OCI-LY1 (cell line): ENCODE measurements at regions not wholly inside any gene's neighbourhood (a gene's known extent, or its start where the extent isn't known, plus 50 kb on each side); places are given as distances from the start of the nearest gene placed in this dataset.

Experiments
- H2AFZ ChIP-seq: fragments of 200-600 bp; sonication (generic), shearing (Covaris generic); 2 replicates; pipeline ENCODE4 v1.6.0; 2014; ENCODE audit warnings: antibody characterized with exemption, mild to moderate bottlenecking, low read length
- H3F3A ChIP-seq: fragments of 200-600 bp; sonication (generic), shearing (Covaris generic); 2 replicates; pipeline ENCODE4 v1.6.0; 2014; ENCODE audit warnings: mild to moderate bottlenecking, antibody characterized with exemption, low read length, moderate library complexity; ENCODE audit not compliant: insufficient read depth
- H3K27ac ChIP-seq: fragments of 200-600 bp; sonication (generic); 2 replicates; pipeline ENCODE4 v1.5.1; 2014; ENCODE audit warnings: low read length, mixed run types, mild to moderate bottlenecking, low read depth; ENCODE audit not compliant: poor library complexity, severe bottlenecking
- H3K27me3 ChIP-seq: fragments of 200-600 bp; sonication (generic); 2 replicates; pipeline ENCODE4 v1.6.0; 2014; ENCODE audit warnings: antibody characterized with exemption, mild to moderate bottlenecking, low read length, moderate library complexity; ENCODE audit not compliant: insufficient read depth
- H3K36me3 ChIP-seq: fragments of 200-600 bp; sonication (generic); 2 replicates; pipeline ENCODE4 v1.6.1; 2014; ENCODE audit warnings: mild to moderate bottlenecking, antibody characterized with exemption, low read length, moderate library complexity, mixed read lengths; ENCODE audit not compliant: insufficient read depth
- H3K4me1 ChIP-seq: fragments of 200-600 bp; sonication (generic); 2 replicates; pipeline ENCODE4 v1.5.1; 2014; ENCODE audit warnings: mild to moderate bottlenecking, low read length, moderate library complexity; ENCODE audit not compliant: insufficient read depth, severe bottlenecking
- H3K4me2 ChIP-seq: fragments of 200-600 bp; sonication (generic), shearing (Covaris generic); 2 replicates; pipeline ENCODE4 v1.6.1; 2014; ENCODE audit warnings: low read length
- H3K4me3 ChIP-seq: fragments of 200-600 bp; sonication (generic); 2 replicates; pipeline ENCODE4 v1.5.1; 2014; ENCODE audit warnings: low read length, low read depth, mild to moderate bottlenecking, mixed read lengths; ENCODE audit not compliant: poor library complexity, severe bottlenecking
- H3K79me2 ChIP-seq: fragments of 200-600 bp; shearing (Covaris generic); 2 replicates; pipeline ENCODE4 v1.6.1; 2016; ENCODE audit warnings: mixed run types, low read length, mixed read lengths; ENCODE audit not compliant: insufficient read depth
- H3K9ac ChIP-seq: fragments of 200-600 bp; sonication (generic), shearing (Covaris generic); 2 replicates; pipeline ENCODE4 v1.6.1; 2014; ENCODE audit warnings: mild to moderate bottlenecking, low read length, mixed read lengths
- H3K9me2 ChIP-seq: fragments of 200-600 bp; sonication (generic), shearing (Covaris generic); 2 replicates; pipeline ENCODE4 v1.6.1; 2014; ENCODE audit warnings: low read depth, mild to moderate bottlenecking, low read length, mixed read lengths
- H3K9me3 ChIP-seq: fragments of 200-600 bp; shearing (Covaris generic); 2 replicates; pipeline ENCODE4 v1.6.1; 2014; ENCODE audit warnings: low read length, mixed read lengths
- H4K20me1 ChIP-seq: fragments of 200-600 bp; sonication (generic), shearing (Covaris generic); 2 replicates; pipeline ENCODE4 v1.6.0; 2016; ENCODE audit warnings: mild to moderate bottlenecking, low read length; ENCODE audit not compliant: insufficient read depth
- CTCF ChIP-seq: fragments of 200-600 bp; sonication (generic), shearing (Covaris generic); IDR thresholded peaks from 2 replicates; pipeline ENCODE4 v1.5.1; 2017; ENCODE audit warnings: mild to moderate bottlenecking, antibody characterized with exemption, low read length, moderate library complexity, mixed read lengths
- EZH2 ChIP-seq: fragments of 200-600 bp; sonication (generic), shearing (Covaris generic); IDR thresholded peaks from 2 replicates; pipeline ENCODE4 v1.8.0; 2017; ENCODE audit warnings: borderline replicate concordance, mixed run types, mild to moderate bottlenecking, antibody characterized with exemption, low read length, moderate library complexity, mixed read lengths

GRCh38 chr13:47038188-47038587 lies 141.3 kb upstream of the HTR2A start:
- Histone ChIP-seq H3K36me3 (no peaks in the 10 kb centered on the region), H3F3A (no peaks in the 10 kb centered on the region), H3K4me3 (no peak overlapping the region), H3K79me2 (no peaks in the 10 kb centered on the region), H4K20me1 (no peaks in the 10 kb centered on the region), H2AFZ (no peak overlapping the region), H3K4me2 (no peak overlapping the region), H3K4me1 (no peaks in the 10 kb centered on the region), H3K9me2 (no peaks in the 10 kb centered on the region), H3K27ac (no peak overlapping the region), H3K27me3 (no peaks in the 10 kb centered on the region), H3K9ac (no peak overlapping the region), H3K9me3 (no peaks in the 10 kb centered on the region)
- no peak for TF ChIP-seq CTCF
- TF ChIP-seq EZH2, result no peak

GRCh38 chr13:47036294-47037008 lies 139.6 kb upstream of the HTR2A start:
- no peak overlapping the region for H3K4me2 ChIP-seq
- H3F3A ChIP-seq, result no peaks in the 10 kb centered on the region
- no peaks in the 10 kb centered on the region for H3K36me3 ChIP-seq
- H3K9me2 ChIP-seq, result no peaks in the 10 kb centered on the region
- H4K20me1 ChIP-seq, result no peaks in the 10 kb centered on the region
- no peak overlapping the region for H3K4me3 ChIP-seq
- H3K79me2 ChIP-seq, result no peaks in the 10 kb centered on the region
- no peaks in the 10 kb centered on the region for H3K4me1 ChIP-seq
- H3K27me3 ChIP-seq, result no peaks in the 10 kb centered on the region
- no peaks in the 10 kb centered on the region for H3K9me3 ChIP-seq
- TF ChIP-seq EZH2 (no peak), CTCF (no peak)
- no peak overlapping the region for H2AFZ ChIP-seq
- H3K27ac ChIP-seq, result no peak overlapping the region
- no peak overlapping the region for H3K9ac ChIP-seq

- Histone ChIP-seq H3K4me3 (no peak overlapping the region), H3F3A (no peaks in the 10 kb centered on the region), H3K4me2 (no peak overlapping the region), H3K9me3 (no peaks in the 10 kb centered on the region), H2AFZ (no peak overlapping the region), H4K20me1 (no peaks in the 10 kb centered on the region), H3K27ac (no peak overlapping the region), H3K36me3 (no peaks in the 10 kb centered on the region), H3K79me2 (no peaks in the 10 kb centered on the region), H3K9ac (no peak overlapping the region), H3K27me3 (no peaks in the 10 kb centered on the region), H3K9me2 (no peaks in the 10 kb centered on the region), H3K4me1 (no peaks in the 10 kb centered on the region)
- TF ChIP-seq EZH2, result no peak
- no peak for TF ChIP-seq CTCF
These were observed 136.4 kb upstream of the HTR2A start for GRCh38 chr13:47033216-47033615.
